Osteocyte (in vitro differentiated cells): ENCODE measurements at regions not wholly inside any gene's neighbourhood (a gene's known extent, or its start where the extent isn't known, plus 50 kb on each side); places are given as distances from the start of the nearest gene placed in this dataset.

Experiments used
- DNase-seq: peaks from one replicate; pipeline ENCODE4 v3.0.0; 2021; ENCODE audit warnings: mixed read lengths; ENCODE audit not compliant: unreplicated experiment; ENCODE audit errors: extremely low spot score
- H3K27ac Mint-ChIP-seq: one replicate; pipeline ENCODE4 v1.8.0; 2021; ENCODE audit warnings: mild to moderate bottlenecking, mixed read lengths; ENCODE audit not compliant: unreplicated experiment
- H3K27me3 Mint-ChIP-seq: one replicate; pipeline ENCODE4 v1.8.0; 2021; ENCODE audit warnings: mixed read lengths; ENCODE audit not compliant: unreplicated experiment
- H3K36me3 Mint-ChIP-seq: one replicate; pipeline ENCODE4 v1.8.0; 2021; ENCODE audit warnings: mixed read lengths; ENCODE audit not compliant: unreplicated experiment
- H3K4me1 Mint-ChIP-seq: one replicate; pipeline ENCODE4 v1.8.0; 2021; ENCODE audit warnings: mixed read lengths; ENCODE audit not compliant: unreplicated experiment
- H3K4me3 Mint-ChIP-seq: one replicate; pipeline ENCODE4 v1.8.0; 2021; ENCODE audit warnings: mild to moderate bottlenecking, moderate library complexity, mixed read lengths; ENCODE audit not compliant: unreplicated experiment
- H3K9me3 Mint-ChIP-seq: one replicate; pipeline ENCODE4 v1.8.0; 2021; ENCODE audit warnings: mixed read lengths; ENCODE audit not compliant: unreplicated experiment
- TF ChIP-seq, protein P1 (sequence below): fragments of 200-600 bp; sonication (generic); IDR thresholded peaks from 2 replicates; pipeline ENCODE4 v1.5.0; 2021; ENCODE audit warnings: antibody characterized with exemption, mild to moderate bottlenecking, moderate library complexity

DNA sequence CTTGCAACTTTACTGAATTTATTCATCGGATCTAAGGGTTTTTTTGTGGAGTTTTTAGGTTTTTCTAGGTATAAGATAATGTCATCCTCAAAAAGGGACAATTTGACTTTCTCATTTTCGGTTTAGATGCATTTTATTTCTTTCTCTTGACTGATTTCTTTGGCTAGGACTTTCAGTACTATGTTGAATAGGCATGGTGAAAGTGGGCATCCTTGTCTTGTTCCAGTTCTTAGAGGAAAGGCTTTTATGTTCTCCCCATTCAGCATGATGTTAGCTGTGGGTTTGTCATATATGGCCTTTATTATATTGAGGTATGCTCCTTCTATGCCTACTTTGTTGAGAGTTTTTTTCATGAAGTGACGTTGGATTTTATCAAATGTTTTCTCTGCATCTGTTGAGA, 106.7 kb downstream of the FAM43A start:
- DNase-seq, result no peak
- TF ChIP-seq, protein P1, sequence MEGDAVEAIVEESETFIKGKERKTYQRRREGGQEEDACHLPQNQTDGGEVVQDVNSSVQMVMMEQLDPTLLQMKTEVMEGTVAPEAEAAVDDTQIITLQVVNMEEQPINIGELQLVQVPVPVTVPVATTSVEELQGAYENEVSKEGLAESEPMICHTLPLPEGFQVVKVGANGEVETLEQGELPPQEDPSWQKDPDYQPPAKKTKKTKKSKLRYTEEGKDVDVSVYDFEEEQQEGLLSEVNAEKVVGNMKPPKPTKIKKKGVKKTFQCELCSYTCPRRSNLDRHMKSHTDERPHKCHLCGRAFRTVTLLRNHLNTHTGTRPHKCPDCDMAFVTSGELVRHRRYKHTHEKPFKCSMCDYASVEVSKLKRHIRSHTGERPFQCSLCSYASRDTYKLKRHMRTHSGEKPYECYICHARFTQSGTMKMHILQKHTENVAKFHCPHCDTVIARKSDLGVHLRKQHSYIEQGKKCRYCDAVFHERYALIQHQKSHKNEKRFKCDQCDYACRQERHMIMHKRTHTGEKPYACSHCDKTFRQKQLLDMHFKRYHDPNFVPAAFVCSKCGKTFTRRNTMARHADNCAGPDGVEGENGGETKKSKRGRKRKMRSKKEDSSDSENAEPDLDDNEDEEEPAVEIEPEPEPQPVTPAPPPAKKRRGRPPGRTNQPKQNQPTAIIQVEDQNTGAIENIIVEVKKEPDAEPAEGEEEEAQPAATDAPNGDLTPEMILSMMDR, result no peak
- Mint-ChIP-seq H3K27ac (no peak overlapping the region), H3K4me3 (no peak overlapping the region), H3K4me1 (no peaks in the 10 kb centered on the region), H3K27me3 (no peaks in the 10 kb centered on the region), H3K9me3 (peaks cover 17% of the 10 kb centered on the region), H3K36me3 (peaks cover 3% of the 10 kb centered on the region)

DNA sequence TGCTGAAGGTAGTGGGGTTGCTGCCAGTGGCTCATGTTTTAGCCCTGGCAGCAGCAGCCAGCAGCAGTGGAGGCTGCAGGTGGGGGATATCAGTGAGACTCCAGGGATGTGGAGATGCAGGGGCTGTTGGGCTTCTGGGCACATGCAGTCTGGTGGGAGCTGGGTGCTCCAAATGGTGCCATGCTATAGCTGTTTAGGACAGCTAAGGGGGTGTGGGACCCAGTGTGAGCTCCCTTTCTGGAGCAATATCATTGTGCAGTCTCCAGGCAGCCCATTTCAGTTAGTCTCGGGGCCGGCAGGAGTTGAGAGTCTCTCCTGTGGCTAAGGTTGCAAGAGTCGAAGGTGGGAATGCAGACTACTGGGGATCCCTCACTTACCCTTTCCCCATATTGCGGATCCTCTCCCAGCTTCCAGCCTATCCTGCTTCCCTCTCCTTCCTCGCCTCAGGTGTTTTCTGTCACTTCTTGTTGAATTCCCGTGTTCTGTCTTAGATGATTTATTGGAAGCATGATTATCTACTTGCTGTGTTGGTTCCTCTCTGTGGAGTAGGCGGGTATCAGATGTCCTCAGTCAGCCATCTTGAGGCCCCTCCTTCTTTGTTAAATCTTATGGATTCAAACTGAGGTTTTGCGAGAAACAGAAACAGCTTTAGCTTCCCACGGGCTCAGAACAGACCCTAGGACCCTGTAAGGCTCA, 112.0 kb downstream of the FAM43A start:
- H3K27ac Mint-ChIP-seq, result no peak overlapping the region

GRCh38 chr3:194798486-194798885, 112.8 kb downstream of the FAM43A start:
- peaks cover 4% of the 10 kb centered on the region for H3K4me1 Mint-ChIP-seq

More for the DNA sequence above, 112.0 kb downstream of the FAM43A start:
- no peak overlapping the region for H3K4me3 Mint-ChIP-seq
- TF ChIP-seq, protein P1, result no peak
- H3K27me3 Mint-ChIP-seq, result peaks cover 34% of the 10 kb centered on the region
- H3K9me3 Mint-ChIP-seq, result peaks cover 17% of the 10 kb centered on the region
- peaks cover 4% of the 10 kb centered on the region for H3K4me1 Mint-ChIP-seq
- DNase-seq, result no peak
- H3K36me3 Mint-ChIP-seq, result peaks cover 3% of the 10 kb centered on the region

GRCh38 chr3:194800002-194800401, 114.3 kb downstream of the FAM43A start:
- peaks cover 3% of the 10 kb centered on the region for H3K36me3 Mint-ChIP-seq
- DNase-seq, result no peak
- no peak overlapping the region for H3K27ac Mint-ChIP-seq
- peaks cover 16% of the 10 kb centered on the region for H3K9me3 Mint-ChIP-seq
- TF ChIP-seq, protein P1, result no peak
- H3K27me3 Mint-ChIP-seq, result peaks cover 54% of the 10 kb centered on the region
- H3K4me3 Mint-ChIP-seq, result no peak overlapping the region
- H3K4me1 Mint-ChIP-seq, result peaks cover 4% of the 10 kb centered on the region

More at GRCh38 chr3:194798486-194798885, 112.8 kb downstream of the FAM43A start:
- no peak for DNase-seq
- Mint-ChIP-seq H3K4me3 (no peak overlapping the region), H3K27ac (no peak overlapping the region), H3K36me3 (peaks cover 3% of the 10 kb centered on the region), H3K9me3 (peaks cover 17% of the 10 kb centered on the region), H3K27me3 (peaks cover 39% of the 10 kb centered on the region)
- TF ChIP-seq, protein P1, result no peak

- no peaks in the 10 kb centered on the region for H3K36me3 Mint-ChIP-seq
- peaks cover 4% of the 10 kb centered on the region for H3K4me1 Mint-ChIP-seq
- TF ChIP-seq, protein P1, result no peak
- no peak overlapping the region for H3K4me3 Mint-ChIP-seq
- H3K9me3 Mint-ChIP-seq, result peaks cover under 1% of the 10 kb centered on the region
- DNase-seq, result no peak
- peaks cover 70% of the 10 kb centered on the region for H3K27me3 Mint-ChIP-seq
- no peak overlapping the region for H3K27ac Mint-ChIP-seq
Measured at GRCh38 chr3:194801461-194802432, 116.1 kb downstream of the FAM43A start.
